ENCODE measurements at regions not wholly inside any gene's neighbourhood (a gene's known extent, or its start where the extent isn't known, plus 50 kb on each side); places are given as distances from the start of the nearest gene placed in this dataset.

DNA sequence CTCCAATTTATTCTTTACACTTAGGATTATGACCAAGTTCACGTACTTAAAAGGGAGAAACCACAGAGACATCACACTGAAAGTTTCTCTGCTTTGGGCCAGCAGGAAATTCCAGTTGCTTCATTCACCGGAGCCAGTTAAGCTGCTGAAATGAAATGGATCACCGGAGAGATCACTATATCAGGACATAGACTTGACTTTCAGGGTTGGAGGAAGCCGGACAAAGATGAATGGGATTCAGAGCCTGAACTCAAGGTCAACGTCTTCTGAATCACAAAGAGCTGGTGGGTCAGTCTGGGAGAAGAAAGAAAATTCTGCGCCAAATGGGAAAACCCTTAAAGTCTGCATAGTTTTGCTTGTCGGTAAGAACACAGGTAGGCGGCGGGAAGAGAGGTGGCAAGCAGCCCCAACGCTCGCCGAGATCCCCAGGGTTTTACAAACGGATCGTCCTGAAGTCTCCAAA lies 81.9 kb upstream of the CCDC28A start:
- TF ChIP-seq, protein P1, sequence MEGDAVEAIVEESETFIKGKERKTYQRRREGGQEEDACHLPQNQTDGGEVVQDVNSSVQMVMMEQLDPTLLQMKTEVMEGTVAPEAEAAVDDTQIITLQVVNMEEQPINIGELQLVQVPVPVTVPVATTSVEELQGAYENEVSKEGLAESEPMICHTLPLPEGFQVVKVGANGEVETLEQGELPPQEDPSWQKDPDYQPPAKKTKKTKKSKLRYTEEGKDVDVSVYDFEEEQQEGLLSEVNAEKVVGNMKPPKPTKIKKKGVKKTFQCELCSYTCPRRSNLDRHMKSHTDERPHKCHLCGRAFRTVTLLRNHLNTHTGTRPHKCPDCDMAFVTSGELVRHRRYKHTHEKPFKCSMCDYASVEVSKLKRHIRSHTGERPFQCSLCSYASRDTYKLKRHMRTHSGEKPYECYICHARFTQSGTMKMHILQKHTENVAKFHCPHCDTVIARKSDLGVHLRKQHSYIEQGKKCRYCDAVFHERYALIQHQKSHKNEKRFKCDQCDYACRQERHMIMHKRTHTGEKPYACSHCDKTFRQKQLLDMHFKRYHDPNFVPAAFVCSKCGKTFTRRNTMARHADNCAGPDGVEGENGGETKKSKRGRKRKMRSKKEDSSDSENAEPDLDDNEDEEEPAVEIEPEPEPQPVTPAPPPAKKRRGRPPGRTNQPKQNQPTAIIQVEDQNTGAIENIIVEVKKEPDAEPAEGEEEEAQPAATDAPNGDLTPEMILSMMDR (conservative IDR thresholded peaks at IDR 0.05; ENCODE audit: low read depth in 2 of 2), result no peak
- TF ChIP-seq POLR2AphosphoS5 (IDR thresholded peaks at IDR 0.05; ENCODE audit: low read depth) (no peak), EZH2 (IDR thresholded peaks at IDR 0.05; ENCODE audit: low read depth, unreplicated experiment) (no peak), CREB1 (CRISPR knock-in tag; IDR thresholded peaks at IDR 0.05; ENCODE audit: low read depth) (no peak), STAT1 (IDR thresholded peaks at IDR 0.05; ENCODE audit: unreplicated experiment) (no peak), REST (IDR thresholded peaks at IDR 0.05; ENCODE audit: unreplicated experiment) (no peak), JUNB (IDR thresholded peaks at IDR 0.05; ENCODE audit: unreplicated experiment) (no peak)

All from GM23338 (cell line).